ENCODE measurements at regions not wholly inside any gene's neighbourhood (a gene's known extent, or its start where the extent isn't known, plus 50 kb on each side); places are given as distances from the start of the nearest gene placed in this dataset.

GRCh38 chr1:4877426-4877825, 223.0 kb downstream of the AJAP1 start:
- Histone ChIP-seq H3K36me3 (ENCODE audit: control insufficient read depth in 1 of 2, insufficient read depth in 2 of 2, low read length in 2 of 2) (no peaks in the 10 kb centered on the region), H3K4me2 (ENCODE audit: low read length) (no peak overlapping the region), H3K9ac (ENCODE audit: low read length) (no peak overlapping the region), H3K27me3 (ENCODE audit: insufficient read depth, low read length) (no peaks in the 10 kb centered on the region), H3K9me2 (ENCODE audit: insufficient read depth) (no peaks in the 10 kb centered on the region), H3K79me2 (ENCODE audit: insufficient read depth, low read length) (no peaks in the 10 kb centered on the region), H3K9me3 (ENCODE audit: control insufficient read depth in 1 of 2, insufficient read depth in 1 of 2, low read depth in 1 of 2, low read length in 2 of 2) (no peaks in the 10 kb centered on the region; a peak in 1 of 4 replicates), H2AFZ (ENCODE audit: low read depth, low read length, poor library complexity, severe bottlenecking) (no peak overlapping the region), H3K27ac (ENCODE audit: low read depth, low read length) (no peak overlapping the region), H4K20me1 (ENCODE audit: insufficient read depth) (no peaks in the 10 kb centered on the region), H3K4me1 (ENCODE audit: control insufficient read depth in 1 of 2, insufficient read depth in 2 of 2, low read length in 2 of 2) (no peaks in the 10 kb centered on the region), H3K4me3 (replicated peaks in 1 of 2; ENCODE audit: low read depth in 1 of 2, low read length in 2 of 2) (no peak overlapping the region)
- ChIA-PET RAD21 (ENCODE audit: low non-redundant PET in 1 of 2, low total read pairs in 2 of 2, uncharacterized antibody in 2 of 2, unreplicated experiment in 2 of 2) (no interaction called here), CTCF (no interaction called here), POLR2A (no interaction called here)
- intact Hi-C loops (cut with micrococcal nuclease), result no loop called here
- no TSS peak for BruUV-seq (replicated peaks)
- ATAC-seq (no peak), DNase-seq (ENCODE audit: low read depth, low spot score) (no peak)
- TF ChIP-seq CTCF (IDR thresholded peaks at IDR 0.05 in 2 of 3, conservative IDR thresholded peaks at IDR 0.05 in 1 of 3; ENCODE audit: borderline replicate concordance in 1 of 3, insufficient read depth in 1 of 3, low read depth in 2 of 3, low read length in 2 of 3) (no peak), ZBTB33 (IDR thresholded peaks at IDR 0.05; ENCODE audit: extremely low read depth, insufficient replicate concordance, low read length) (no peak), ELF1 (IDR thresholded peaks at IDR 0.05; ENCODE audit: borderline replicate concordance, low read depth) (no peak), SP1 (IDR thresholded peaks at IDR 0.05; ENCODE audit: low read depth) (no peak), TCF7L2 (IDR thresholded peaks at IDR 0.05; ENCODE audit: borderline replicate concordance, extremely low read depth, insufficient read depth, insufficient read length) (no peak), CEBPB (IDR thresholded peaks at IDR 0.05; ENCODE audit: low read depth) (no peak), EGR1 (IDR thresholded peaks at IDR 0.05; ENCODE audit: low read depth) (no peak), MAX (IDR thresholded peaks at IDR 0.05) (no peak)

Measured in HCT116 (cell line).